GM18907 (cell line): ENCODE measurements at regions not wholly inside any gene's neighbourhood (a gene's known extent, or its start where the extent isn't known, plus 50 kb on each side); places are given as distances from the start of the nearest gene placed in this dataset.

Experiments
- ATAC-seq: cut with Tn5 transposase; IDR thresholded peaks from one replicate; pipeline ENCODE4 v1.9.1; 2021; ENCODE audit warnings: mild to moderate bottlenecking, moderate library complexity; ENCODE audit not compliant: unreplicated experiment

GRCh38 chr12:17266856-17267255 lies 660.9 kb upstream of the LMO3 start:
- no peak for ATAC-seq

GRCh38 chr12:17264603-17265002 lies 658.6 kb upstream of the LMO3 start:
- no peak for ATAC-seq

- no peak for ATAC-seq
These were observed 633.9 kb upstream of the LMO3 start for GRCh38 chr12:17239874-17240273.

GRCh38 chr12:17235996-17236395 lies 630.0 kb upstream of the LMO3 start:
- ATAC-seq: no peak

- ATAC-seq: no peak
These were observed 610.0 kb upstream of the LMO3 start for GRCh38 chr12:17215759-17216570.

GRCh38 chr12:17214929-17215328 lies 609.0 kb upstream of the LMO3 start:
- peak; percentile 94 for ATAC-seq

GRCh38 chr12:17206553-17206952 lies 600.6 kb upstream of the LMO3 start:
- ATAC-seq: no peak

- ATAC-seq: no peak
These were observed 598.5 kb upstream of the LMO3 start for GRCh38 chr12:17204289-17205054.

GRCh38 chr12:17203497-17203896 lies 597.5 kb upstream of the LMO3 start:
- ATAC-seq: no peak

GRCh38 chr12:17197971-17198370 lies 592.0 kb upstream of the LMO3 start:
- ATAC-seq: peak; percentile 82

GRCh38 chr12:17192721-17193120 lies 586.8 kb upstream of the LMO3 start:
- ATAC-seq: no peak

GRCh38 chr12:17169726-17170471 lies 563.9 kb upstream of the LMO3 start:
- ATAC-seq: peak; percentile 51

GRCh38 chr12:17159506-17160300 lies 553.7 kb upstream of the LMO3 start:
- ATAC-seq: no peak

GRCh38 chr12:17158201-17158600 lies 552.2 kb upstream of the LMO3 start:
- ATAC-seq: no peak

GRCh38 chr12:17151917-17152316 lies 546.0 kb upstream of the LMO3 start:
- no peak for ATAC-seq

GRCh38 chr12:17148706-17149105 lies 542.7 kb upstream of the LMO3 start:
- no peak for ATAC-seq

- ATAC-seq: no peak
These were observed 536.9 kb upstream of the LMO3 start for GRCh38 chr12:17142856-17143255.

- no peak for ATAC-seq
These were observed 534.0 kb upstream of the LMO3 start for GRCh38 chr12:17139931-17140330.

GRCh38 chr12:17137396-17137795 lies 531.4 kb upstream of the LMO3 start:
- ATAC-seq: no peak

GRCh38 chr12:17134315-17134714 lies 528.4 kb upstream of the LMO3 start:
- no peak for ATAC-seq

- ATAC-seq: no peak
These were observed 526.4 kb upstream of the LMO3 start for GRCh38 chr12:17132336-17132735.
